ENCODE measurements at regions not wholly inside any gene's neighbourhood (a gene's known extent, or its start where the extent isn't known, plus 50 kb on each side); places are given as distances from the start of the nearest gene placed in this dataset.
A peak's percentile ranks its signal among the peaks of the same experiment; 100 is the strongest.

DNA sequence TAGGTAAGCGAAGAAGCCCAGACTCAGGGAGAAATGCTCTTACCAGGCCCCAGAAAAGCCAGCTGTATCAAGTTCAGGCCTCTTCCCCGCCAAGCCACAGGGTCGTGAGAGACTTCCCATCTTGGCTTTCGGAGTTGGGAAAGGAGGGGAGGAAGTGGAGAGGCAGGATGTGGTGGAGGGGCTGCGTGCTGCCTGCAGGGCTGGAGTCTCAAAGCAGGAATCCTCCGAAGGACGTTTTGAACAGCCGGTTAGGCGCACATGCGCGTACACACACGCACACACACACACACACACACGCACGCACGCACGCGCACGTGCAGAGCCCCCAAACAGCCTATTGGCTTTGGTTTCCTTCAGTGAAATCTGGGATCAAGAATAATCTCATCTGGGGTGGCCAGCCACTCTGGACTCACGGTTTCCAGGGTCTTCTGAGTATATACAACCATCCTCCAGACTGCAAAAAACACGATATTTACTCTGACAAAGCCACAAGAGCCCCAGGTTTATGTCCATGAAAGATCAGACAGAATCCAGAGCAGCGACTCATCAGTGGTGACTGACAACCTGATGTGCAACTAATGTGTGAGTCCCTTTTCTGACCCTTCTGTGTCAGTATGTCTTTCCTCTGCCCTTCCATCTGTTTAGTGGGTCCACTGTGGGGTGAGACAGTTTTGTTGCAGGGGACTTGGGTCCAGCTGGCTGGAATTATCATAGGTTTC, 115.0 kb upstream of the ZNF438 start:
- no peak overlapping the region for H3K4me2 ChIP-seq
- H2AFZ ChIP-seq, result peak overlapping the region; percentile 95
- no peaks in the 10 kb centered on the region for H3K27me3 ChIP-seq (ENCODE audit: insufficient read depth)
- no peaks in the 10 kb centered on the region for H3K79me2 ChIP-seq (replicated peaks; ENCODE audit: insufficient read depth)
- no peaks in the 10 kb centered on the region for H3K4me1 ChIP-seq (ENCODE audit: insufficient read depth)
- H3K9me3 Mint-ChIP-seq, result no peaks in the 10 kb centered on the region; the same call in 2 of the 3 replicates
- ATAC-seq (0 out of 3 replicates have a peak, but pooled peaks have one; percentile 27), DNase-seq (ENCODE audit: low spot score) (peak; percentile 23)
- no peaks in the 10 kb centered on the region for H3K36me3 Mint-ChIP-seq (ENCODE audit: low read depth)
- peaks cover 3% of the 10 kb centered on the region for H3K27me3 Mint-ChIP-seq (ENCODE audit: insufficient read depth, low read depth, poor library complexity)
- H3K27ac ChIP-seq (ENCODE audit: low read depth), result no peak overlapping the region
- no peaks in the 10 kb centered on the region for H4K20me1 ChIP-seq (replicated peaks; ENCODE audit: insufficient read depth)
- H3K4me3 ChIP-seq, result no peak overlapping the region
- H3K4me1 Mint-ChIP-seq, result peaks cover 11% of the 10 kb centered on the region
- 0 out of 2 replicates have a peak, but pooled peaks cover 3% of the 10 kb centered on the region for H3K9me2 ChIP-seq (ENCODE audit: insufficient read depth)
- no peak overlapping the region for H3K27ac Mint-ChIP-seq
- TF ChIP-seq, protein P1, sequence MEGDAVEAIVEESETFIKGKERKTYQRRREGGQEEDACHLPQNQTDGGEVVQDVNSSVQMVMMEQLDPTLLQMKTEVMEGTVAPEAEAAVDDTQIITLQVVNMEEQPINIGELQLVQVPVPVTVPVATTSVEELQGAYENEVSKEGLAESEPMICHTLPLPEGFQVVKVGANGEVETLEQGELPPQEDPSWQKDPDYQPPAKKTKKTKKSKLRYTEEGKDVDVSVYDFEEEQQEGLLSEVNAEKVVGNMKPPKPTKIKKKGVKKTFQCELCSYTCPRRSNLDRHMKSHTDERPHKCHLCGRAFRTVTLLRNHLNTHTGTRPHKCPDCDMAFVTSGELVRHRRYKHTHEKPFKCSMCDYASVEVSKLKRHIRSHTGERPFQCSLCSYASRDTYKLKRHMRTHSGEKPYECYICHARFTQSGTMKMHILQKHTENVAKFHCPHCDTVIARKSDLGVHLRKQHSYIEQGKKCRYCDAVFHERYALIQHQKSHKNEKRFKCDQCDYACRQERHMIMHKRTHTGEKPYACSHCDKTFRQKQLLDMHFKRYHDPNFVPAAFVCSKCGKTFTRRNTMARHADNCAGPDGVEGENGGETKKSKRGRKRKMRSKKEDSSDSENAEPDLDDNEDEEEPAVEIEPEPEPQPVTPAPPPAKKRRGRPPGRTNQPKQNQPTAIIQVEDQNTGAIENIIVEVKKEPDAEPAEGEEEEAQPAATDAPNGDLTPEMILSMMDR (conservative IDR thresholded peaks at IDR 0.05; ENCODE audit: low read depth in 2 of 2), result no peak
- TF ChIP-seq ZNF331 (CRISPR knock-in tag; IDR thresholded peaks at IDR 0.05; ENCODE audit: low read depth), result no peak
- TF ChIP-seq STAT1 (IDR thresholded peaks at IDR 0.05; ENCODE audit: unreplicated experiment), result no peak
- no peak for TF ChIP-seq CREB1 (CRISPR knock-in tag; IDR thresholded peaks at IDR 0.05; ENCODE audit: low read depth)
- TF ChIP-seq, protein P2, sequence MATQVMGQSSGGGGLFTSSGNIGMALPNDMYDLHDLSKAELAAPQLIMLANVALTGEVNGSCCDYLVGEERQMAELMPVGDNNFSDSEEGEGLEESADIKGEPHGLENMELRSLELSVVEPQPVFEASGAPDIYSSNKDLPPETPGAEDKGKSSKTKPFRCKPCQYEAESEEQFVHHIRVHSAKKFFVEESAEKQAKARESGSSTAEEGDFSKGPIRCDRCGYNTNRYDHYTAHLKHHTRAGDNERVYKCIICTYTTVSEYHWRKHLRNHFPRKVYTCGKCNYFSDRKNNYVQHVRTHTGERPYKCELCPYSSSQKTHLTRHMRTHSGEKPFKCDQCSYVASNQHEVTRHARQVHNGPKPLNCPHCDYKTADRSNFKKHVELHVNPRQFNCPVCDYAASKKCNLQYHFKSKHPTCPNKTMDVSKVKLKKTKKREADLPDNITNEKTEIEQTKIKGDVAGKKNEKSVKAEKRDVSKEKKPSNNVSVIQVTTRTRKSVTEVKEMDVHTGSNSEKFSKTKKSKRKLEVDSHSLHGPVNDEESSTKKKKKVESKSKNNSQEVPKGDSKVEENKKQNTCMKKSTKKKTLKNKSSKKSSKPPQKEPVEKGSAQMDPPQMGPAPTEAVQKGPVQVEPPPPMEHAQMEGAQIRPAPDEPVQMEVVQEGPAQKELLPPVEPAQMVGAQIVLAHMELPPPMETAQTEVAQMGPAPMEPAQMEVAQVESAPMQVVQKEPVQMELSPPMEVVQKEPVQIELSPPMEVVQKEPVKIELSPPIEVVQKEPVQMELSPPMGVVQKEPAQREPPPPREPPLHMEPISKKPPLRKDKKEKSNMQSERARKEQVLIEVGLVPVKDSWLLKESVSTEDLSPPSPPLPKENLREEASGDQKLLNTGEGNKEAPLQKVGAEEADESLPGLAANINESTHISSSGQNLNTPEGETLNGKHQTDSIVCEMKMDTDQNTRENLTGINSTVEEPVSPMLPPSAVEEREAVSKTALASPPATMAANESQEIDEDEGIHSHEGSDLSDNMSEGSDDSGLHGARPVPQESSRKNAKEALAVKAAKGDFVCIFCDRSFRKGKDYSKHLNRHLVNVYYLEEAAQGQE (IDR thresholded peaks at IDR 0.05; ENCODE audit: unreplicated experiment), result no peak
- no peak for TF ChIP-seq JUNB (IDR thresholded peaks at IDR 0.05; ENCODE audit: unreplicated experiment)
- TF ChIP-seq NANOG (IDR thresholded peaks at IDR 0.05; ENCODE audit: borderline replicate concordance), result no peak
- H3K4me3 Mint-ChIP-seq, result no peak overlapping the region
- no peaks in the 10 kb centered on the region for H3F3A ChIP-seq (replicated peaks; ENCODE audit: low read depth)
- H3K36me3 ChIP-seq (ENCODE audit: insufficient read depth), result no peaks in the 10 kb centered on the region

DNA sequence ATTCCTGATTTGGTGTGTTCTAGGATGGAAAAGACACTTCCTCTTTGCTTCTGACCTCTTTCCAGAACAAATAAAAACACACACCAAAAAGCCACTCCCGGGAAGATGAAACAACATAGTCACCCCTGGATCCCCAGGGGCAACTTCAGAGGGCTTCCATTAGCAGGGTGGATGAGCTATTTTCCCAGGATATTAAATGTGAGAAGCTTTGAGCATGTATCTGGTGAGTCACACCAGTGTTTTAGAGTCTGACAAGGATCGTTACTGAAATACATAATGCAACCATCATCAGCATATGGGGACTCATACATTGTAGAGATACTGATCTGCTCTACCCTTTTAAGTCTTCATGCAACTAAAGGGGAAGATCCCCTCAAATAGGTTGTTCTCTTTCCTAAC, 115.5 kb upstream of the ZNF438 start:
- Mint-ChIP-seq H3K27me3 (ENCODE audit: insufficient read depth, low read depth, poor library complexity) (peaks cover 3% of the 10 kb centered on the region), H3K36me3 (ENCODE audit: low read depth) (no peaks in the 10 kb centered on the region), H3K4me3 (no peak overlapping the region), H3K9me3 (no peaks in the 10 kb centered on the region; the same call in 2 of the 3 replicates), H3K27ac (no peak overlapping the region), H3K4me1 (peaks cover 11% of the 10 kb centered on the region)
- no peak overlapping the region for H3K4me2 ChIP-seq
- DNase-seq (ENCODE audit: low spot score) (no peak), ATAC-seq (no peak)
- no peaks in the 10 kb centered on the region for H3F3A ChIP-seq (replicated peaks; ENCODE audit: low read depth)
- H3K4me3 ChIP-seq, result no peak overlapping the region
- no peaks in the 10 kb centered on the region for H4K20me1 ChIP-seq (replicated peaks; ENCODE audit: insufficient read depth)
- no peaks in the 10 kb centered on the region for H3K27me3 ChIP-seq (ENCODE audit: insufficient read depth)
- no peak overlapping the region for H3K27ac ChIP-seq (ENCODE audit: low read depth)
- H3K4me1 ChIP-seq (ENCODE audit: insufficient read depth), result no peaks in the 10 kb centered on the region
- H3K79me2 ChIP-seq (replicated peaks; ENCODE audit: insufficient read depth), result no peaks in the 10 kb centered on the region
- H3K36me3 ChIP-seq (ENCODE audit: insufficient read depth), result no peaks in the 10 kb centered on the region
- no peak overlapping the region for H2AFZ ChIP-seq
- 0 out of 2 replicates have a peak, but pooled peaks cover 3% of the 10 kb centered on the region for H3K9me2 ChIP-seq (ENCODE audit: insufficient read depth)
- TF ChIP-seq, protein P3, sequence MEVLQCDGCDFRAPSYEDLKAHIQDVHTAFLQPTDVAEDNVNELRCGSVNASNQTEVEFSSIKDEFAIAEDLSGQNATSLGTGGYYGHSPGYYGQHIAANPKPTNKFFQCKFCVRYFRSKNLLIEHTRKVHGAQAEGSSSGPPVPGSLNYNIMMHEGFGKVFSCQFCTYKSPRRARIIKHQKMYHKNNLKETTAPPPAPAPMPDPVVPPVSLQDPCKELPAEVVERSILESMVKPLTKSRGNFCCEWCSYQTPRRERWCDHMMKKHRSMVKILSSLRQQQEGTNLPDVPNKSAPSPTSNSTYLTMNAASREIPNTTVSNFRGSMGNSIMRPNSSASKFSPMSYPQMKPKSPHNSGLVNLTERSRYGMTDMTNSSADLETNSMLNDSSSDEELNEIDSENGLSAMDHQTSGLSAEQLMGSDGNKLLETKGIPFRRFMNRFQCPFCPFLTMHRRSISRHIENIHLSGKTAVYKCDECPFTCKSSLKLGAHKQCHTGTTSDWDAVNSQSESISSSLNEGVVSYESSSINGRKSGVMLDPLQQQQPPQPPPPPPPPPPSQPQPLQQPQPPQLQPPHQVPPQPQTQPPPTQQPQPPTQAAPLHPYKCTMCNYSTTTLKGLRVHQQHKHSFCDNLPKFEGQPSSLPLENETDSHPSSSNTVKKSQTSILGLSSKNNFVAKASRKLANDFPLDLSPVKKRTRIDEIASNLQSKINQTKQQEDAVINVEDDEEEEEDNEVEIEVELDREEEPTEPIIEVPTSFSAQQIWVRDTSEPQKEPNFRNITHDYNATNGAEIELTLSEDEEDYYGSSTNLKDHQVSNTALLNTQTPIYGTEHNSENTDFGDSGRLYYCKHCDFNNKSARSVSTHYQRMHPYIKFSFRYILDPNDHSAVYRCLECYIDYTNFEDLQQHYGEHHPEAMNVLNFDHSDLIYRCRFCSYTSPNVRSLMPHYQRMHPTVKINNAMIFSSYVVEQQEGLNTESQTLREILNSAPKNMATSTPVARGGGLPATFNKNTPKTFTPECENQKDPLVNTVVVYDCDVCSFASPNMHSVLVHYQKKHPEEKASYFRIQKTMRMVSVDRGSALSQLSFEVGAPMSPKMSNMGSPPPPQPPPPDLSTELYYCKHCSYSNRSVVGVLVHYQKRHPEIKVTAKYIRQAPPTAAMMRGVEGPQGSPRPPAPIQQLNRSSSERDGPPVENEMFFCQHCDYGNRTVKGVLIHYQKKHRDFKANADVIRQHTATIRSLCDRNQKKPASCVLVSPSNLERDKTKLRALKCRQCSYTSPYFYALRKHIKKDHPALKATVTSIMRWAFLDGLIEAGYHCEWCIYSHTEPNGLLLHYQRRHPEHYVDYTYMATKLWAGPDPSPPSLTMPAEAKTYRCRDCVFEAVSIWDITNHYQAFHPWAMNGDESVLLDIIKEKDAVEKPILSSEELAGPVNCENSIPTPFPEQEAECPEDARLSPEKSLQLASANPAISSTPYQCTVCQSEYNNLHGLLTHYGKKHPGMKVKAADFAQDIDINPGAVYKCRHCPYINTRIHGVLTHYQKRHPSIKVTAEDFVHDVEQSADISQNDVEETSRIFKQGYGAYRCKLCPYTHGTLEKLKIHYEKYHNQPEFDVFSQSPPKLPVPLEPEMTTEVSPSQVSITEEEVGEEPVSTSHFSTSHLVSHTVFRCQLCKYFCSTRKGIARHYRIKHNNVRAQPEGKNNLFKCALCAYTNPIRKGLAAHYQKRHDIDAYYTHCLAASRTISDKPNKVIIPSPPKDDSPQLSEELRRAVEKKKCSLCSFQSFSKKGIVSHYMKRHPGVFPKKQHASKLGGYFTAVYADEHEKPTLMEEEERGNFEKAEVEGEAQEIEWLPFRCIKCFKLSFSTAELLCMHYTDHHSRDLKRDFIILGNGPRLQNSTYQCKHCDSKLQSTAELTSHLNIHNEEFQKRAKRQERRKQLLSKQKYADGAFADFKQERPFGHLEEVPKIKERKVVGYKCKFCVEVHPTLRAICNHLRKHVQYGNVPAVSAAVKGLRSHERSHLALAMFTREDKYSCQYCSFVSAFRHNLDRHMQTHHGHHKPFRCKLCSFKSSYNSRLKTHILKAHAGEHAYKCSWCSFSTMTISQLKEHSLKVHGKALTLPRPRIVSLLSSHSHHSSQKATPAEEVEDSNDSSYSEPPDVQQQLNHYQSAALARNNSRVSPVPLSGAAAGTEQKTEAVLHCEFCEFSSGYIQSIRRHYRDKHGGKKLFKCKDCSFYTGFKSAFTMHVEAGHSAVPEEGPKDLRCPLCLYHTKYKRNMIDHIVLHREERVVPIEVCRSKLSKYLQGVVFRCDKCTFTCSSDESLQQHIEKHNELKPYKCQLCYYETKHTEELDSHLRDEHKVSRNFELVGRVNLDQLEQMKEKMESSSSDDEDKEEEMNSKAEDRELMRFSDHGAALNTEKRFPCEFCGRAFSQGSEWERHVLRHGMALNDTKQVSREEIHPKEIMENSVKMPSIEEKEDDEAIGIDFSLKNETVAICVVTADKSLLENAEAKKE (CRISPR knock-in tag; IDR thresholded peaks at IDR 0.05), result no peak
- TF ChIP-seq NANOG (IDR thresholded peaks at IDR 0.05; ENCODE audit: borderline replicate concordance) (no peak), ZNF331 (CRISPR knock-in tag; IDR thresholded peaks at IDR 0.05; ENCODE audit: low read depth) (no peak)
